Stomach (tissue), 4 donors: ENCODE measurements at regions not wholly inside any gene's neighbourhood (a gene's known extent, or its start where the extent isn't known, plus 50 kb on each side); places are given as distances from the start of the nearest gene placed in this dataset.

Experiments
- CTCF ChIP-seq, 7 experiments: fragments of 450-650 bp in 4 of 7; fragments of 200-600 bp in 3 of 7; sonication (generic) in 3 of 7; IDR thresholded peaks; one replicate each; pipeline ENCODE4 v1.5.1; 2016 to 2019; ENCODE audit warnings: antibody characterized with exemption in 7 of 7, control low read depth in 2 of 7, mild to moderate bottlenecking in 1 of 7
- POLR2AphosphoS5 ChIP-seq, 3 donors: sonication (generic); formaldehyde crosslinking; IDR thresholded peaks; one replicate each; pipeline ENCODE4 v1.6.1; 2016; ENCODE audit warnings: antibody characterized with exemption in 3 of 3

DNA sequence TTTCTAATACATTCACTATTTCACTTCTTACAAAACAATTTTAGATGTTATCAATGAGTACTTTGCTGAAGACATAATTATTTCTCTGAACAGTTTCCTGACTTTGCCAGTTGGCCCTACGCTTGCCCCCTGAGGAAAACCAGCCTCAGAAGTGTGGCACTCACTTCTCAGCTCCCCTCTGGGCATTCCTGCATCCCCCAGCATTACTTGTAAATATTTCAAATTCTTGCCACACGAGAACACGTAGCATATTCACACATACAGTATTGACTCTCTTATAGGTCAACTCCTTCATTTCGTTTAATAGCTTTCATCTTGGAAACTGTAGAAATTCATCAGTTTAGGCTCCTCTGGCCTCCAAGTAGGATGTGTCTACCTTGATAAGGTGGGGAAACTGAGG, 65.2 kb downstream of the OTX2 start:
- TF ChIP-seq CTCF (IDR thresholded peaks at IDR 0.05) (no peak), POLR2AphosphoS5 (IDR thresholded peaks at IDR 0.05) (no peak)
